ENCODE measurements at regions not wholly inside any gene's neighbourhood (a gene's known extent, or its start where the extent isn't known, plus 50 kb on each side); places are given as distances from the start of the nearest gene placed in this dataset.
"Not testable (repeated sequence)": the region's sequence is repeated elsewhere in the genome, so short reads cannot be mapped to it uniquely, and the experiment has no call there.

DNA sequence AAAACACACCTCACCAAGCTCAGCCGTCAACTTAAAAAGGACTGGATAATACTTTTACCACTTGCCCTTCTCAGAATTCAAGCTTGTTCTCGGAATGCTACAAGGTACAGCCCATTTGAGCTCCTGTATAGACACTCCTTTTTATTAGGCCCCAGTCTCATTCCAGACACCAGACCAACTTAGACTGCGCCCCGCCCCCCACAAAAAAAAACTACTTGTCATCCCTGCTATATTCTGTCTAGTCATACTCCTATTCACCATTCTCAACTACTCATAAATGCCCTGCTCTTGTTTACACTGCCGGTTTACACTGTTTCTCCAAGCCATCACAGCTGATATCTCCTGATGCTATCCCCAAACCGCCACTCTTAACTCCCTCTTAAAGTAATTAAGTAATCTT lies 1220.5 kb downstream of the OTOL1 start:
- TF ChIP-seq POLR2A, CTCF, POLR2AphosphoS5 (IDR thresholded peaks at IDR 0.05): not testable (repeated sequence)
